GM18867 (cell line): ENCODE measurements at regions not wholly inside any gene's neighbourhood (a gene's known extent, or its start where the extent isn't known, plus 50 kb on each side); places are given as distances from the start of the nearest gene placed in this dataset.
"Not testable (repeated sequence)": the region's sequence is repeated elsewhere in the genome, so short reads cannot be mapped to it uniquely, and the experiment has no call there.

Experiments
- ATAC-seq: cut with Tn5 transposase; IDR thresholded peaks from one replicate; pipeline ENCODE4 v1.9.1; 2021; ENCODE audit warnings: mild to moderate bottlenecking, moderate library complexity; ENCODE audit not compliant: unreplicated experiment

- no peak for ATAC-seq
Observed at GRCh38 chr6:137707038-137707589, 159.9 kb upstream of the TNFAIP3 start.

- ATAC-seq: peak; percentile 75
Observed at GRCh38 chr6:137707590-137708360, 159.3 kb upstream of the TNFAIP3 start.

GRCh38 chr6:137708481-137708880 lies 158.6 kb upstream of the TNFAIP3 start:
- ATAC-seq: no peak

GRCh38 chr6:137709424-137710236 lies 157.4 kb upstream of the TNFAIP3 start:
- no peak for ATAC-seq

GRCh38 chr6:137711972-137712371 lies 155.1 kb upstream of the TNFAIP3 start:
- no peak for ATAC-seq

- no peak for ATAC-seq
Observed at GRCh38 chr6:137712587-137712986, 154.5 kb upstream of the TNFAIP3 start.

- no peak for ATAC-seq
Observed at GRCh38 chr6:137715589-137716045, 151.4 kb upstream of the TNFAIP3 start.

- ATAC-seq: no peak
Observed at GRCh38 chr6:137717074-137718073, 149.7 kb upstream of the TNFAIP3 start.

- ATAC-seq: not testable (repeated sequence)
Observed at GRCh38 chr6:137718903-137719302, 148.2 kb upstream of the TNFAIP3 start.

DNA sequence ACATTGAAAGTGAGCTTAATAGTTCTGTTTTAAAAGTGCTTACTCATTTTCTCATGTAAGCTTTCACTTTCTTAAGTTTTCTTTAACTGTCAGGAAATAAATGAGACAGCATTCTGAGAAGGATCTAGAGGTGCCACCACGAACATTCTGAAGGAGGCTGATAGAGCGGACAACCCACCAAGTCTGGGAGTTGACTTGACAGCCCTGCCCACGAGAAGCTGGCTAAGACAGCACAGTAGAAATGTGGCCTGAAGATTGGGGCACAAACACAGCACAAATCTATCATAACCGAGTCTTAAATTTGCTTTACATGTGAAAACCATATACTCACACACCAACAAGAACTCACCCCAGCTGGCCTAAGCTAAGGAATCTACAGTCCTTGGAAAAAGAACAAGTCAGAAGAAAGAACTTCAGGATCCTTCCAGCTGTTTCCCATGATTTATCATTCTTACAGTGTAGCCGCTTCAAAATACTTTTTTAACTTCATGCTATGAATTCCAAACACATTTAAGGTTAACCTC lies 144.2 kb upstream of the TNFAIP3 start:
- ATAC-seq: peak; percentile 82

DNA sequence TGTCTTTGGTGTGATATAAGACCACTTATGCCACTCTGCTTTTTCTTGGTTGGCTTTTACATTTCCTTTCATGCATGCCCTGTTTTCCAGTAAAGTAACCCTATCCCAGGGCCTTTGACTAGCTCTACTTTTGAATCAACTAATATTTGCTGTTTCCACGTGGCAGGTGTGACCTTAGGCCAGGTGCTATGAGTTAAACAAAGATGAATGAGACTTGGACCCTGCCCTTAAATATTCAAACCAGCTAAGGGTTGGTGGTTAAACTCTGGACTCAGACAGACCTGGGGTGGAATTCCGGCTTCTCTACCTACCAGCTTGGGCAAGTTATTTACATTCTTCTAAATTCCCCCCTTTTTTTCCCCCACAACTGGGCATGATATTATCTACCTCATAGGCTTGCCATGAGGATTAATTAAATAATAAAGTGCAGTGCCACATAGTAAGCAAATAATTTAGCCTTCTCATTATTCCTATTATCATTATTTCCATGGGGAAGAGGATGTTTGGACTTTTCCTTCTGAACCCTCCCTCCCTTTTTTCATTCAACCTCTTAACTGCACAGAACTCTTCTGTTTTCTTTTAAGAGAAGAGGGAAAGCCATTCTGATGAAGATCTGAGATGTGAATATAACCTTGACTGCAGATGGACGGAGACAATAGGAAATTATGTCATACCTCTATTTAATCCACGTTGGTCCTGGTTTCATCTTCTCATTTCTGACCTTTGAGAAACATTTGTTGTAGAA lies 143.6 kb upstream of the TNFAIP3 start:
- no peak for ATAC-seq

DNA sequence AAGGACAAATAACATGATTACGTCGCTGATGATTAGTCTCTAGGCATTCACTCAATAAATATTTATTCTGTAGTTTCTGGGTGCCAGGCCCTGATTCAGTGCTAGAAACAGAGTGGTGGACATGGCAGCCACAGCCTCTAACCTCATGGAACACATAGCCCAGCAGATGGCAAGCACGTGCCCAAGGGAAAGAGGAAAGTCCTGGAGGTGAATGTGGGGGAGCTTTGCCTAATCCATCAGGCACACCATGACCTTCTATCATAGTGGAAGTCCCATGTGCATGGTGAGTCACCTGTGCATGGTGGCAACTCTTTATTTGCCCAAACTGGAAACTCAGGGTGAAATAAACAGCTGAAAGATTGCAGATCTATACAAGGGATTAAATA lies 143.0 kb upstream of the TNFAIP3 start:
- ATAC-seq: no peak

GRCh38 chr6:137724495-137725211 lies 142.4 kb upstream of the TNFAIP3 start:
- ATAC-seq: no peak

- ATAC-seq: no peak
Observed at GRCh38 chr6:137725949-137726348, 141.1 kb upstream of the TNFAIP3 start.

- no peak for ATAC-seq
Observed at GRCh38 chr6:137726582-137726981, 140.5 kb upstream of the TNFAIP3 start.

- ATAC-seq: no peak
Observed at GRCh38 chr6:137727216-137727765, 139.8 kb upstream of the TNFAIP3 start.

GRCh38 chr6:137728386-137729349 lies 138.4 kb upstream of the TNFAIP3 start:
- ATAC-seq: no peak
